ENCODE measurements at regions not wholly inside any gene's neighbourhood (a gene's known extent, or its start where the extent isn't known, plus 50 kb on each side); places are given as distances from the start of the nearest gene placed in this dataset.
A peak's percentile ranks its signal among the peaks of the same experiment; 100 is the strongest.

DNA sequence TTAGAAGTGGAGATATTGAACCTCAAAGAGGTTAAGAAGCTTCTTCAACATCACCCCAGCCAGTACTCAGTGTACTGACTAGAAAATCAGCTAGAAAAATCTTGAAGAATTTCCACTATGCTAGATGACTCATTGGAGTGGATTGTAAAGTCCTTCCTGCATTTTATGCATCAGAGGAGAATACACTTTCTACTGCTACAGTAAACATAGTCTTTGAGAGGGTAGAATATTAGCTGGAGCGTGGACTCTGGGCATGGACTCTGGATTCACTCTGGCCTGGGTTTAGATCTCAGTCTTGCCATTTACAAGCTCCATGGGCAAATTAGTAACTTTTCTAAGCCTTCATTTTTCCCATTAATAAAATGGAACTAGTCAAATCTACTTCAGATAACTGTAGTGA lies 215.9 kb downstream of the IRS1 start:
- no peaks in the 10 kb centered on the region for H3K36me3 ChIP-seq (ENCODE audit: low read depth)
- H3K9me2 ChIP-seq (ENCODE audit: insufficient read depth) = no peaks in the 10 kb centered on the region
- no peak overlapping the region; the same call in 1 of the 2 replicates for H3K4me3 ChIP-seq
- H4K20me1 ChIP-seq (ENCODE audit: insufficient read depth) = no peaks in the 10 kb centered on the region
- peak; percentile 85 for DNase-seq
- WGBS, 2 experiments (ENCODE audit: low coverage in 1 of 2, low lambda C conversion rate in 2 of 2, missing lambda C conversion rate in 2 of 2) = 17 to 21% methylated on average over 1 of the region's 1 CpG
- H3K4me1 ChIP-seq (ENCODE audit: insufficient read depth) = peaks cover 31% of the 10 kb centered on the region
- H3K9ac ChIP-seq = no peak overlapping the region
- peaks cover 15% of the 10 kb centered on the region; the same call in 1 of the 2 replicates for H3F3A ChIP-seq (ENCODE audit: insufficient read depth)
- TF ChIP-seq EZH2 (IDR thresholded peaks at IDR 0.05; ENCODE audit: insufficient read depth, poor library complexity, severe bottlenecking) = no peak
- TF ChIP-seq EZH2phosphoT487 (IDR thresholded peaks at IDR 0.05; ENCODE audit: insufficient read depth, low read depth) = no peak
- H3K4me2 ChIP-seq (ENCODE audit: unreplicated experiment) = peak overlapping the region; percentile 50
- H3K27me3 ChIP-seq (replicated peaks; ENCODE audit: insufficient read depth) = no peaks in the 10 kb centered on the region
- H3K9me3 ChIP-seq (ENCODE audit: low read depth) = no peaks in the 10 kb centered on the region
- in situ Hi-C loops (cut with MboI) = no loop called here
- H3K27ac ChIP-seq = peak overlapping the region; percentile 45
- no peaks in the 10 kb centered on the region for H3K79me2 ChIP-seq (ENCODE audit: insufficient read depth)
- peak overlapping the region; percentile 55 for H2AFZ ChIP-seq

DNA sequence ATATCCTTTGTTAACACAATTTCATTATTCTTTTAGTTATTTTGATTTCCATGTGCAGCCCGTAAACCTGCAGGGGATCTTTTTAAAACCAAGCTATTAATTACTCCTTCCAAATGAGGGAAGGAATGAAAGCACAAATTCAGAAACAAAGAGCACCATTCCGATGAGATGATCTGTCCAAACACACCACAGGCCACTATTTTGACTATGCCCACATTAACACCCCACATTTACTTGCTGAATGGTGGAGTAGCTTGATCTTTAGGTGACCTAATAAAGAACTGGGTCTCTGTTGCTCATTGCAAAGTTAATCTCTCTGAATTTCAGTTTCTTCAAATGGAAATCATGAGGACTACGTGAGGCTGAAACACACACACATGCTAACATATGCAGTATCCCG lies 218.0 kb downstream of the IRS1 start:
- no peaks in the 10 kb centered on the region for H3K9me3 ChIP-seq (ENCODE audit: low read depth)
- no peak overlapping the region for H3K27ac ChIP-seq
- WGBS, 2 experiments (ENCODE audit: low coverage in 1 of 2, low lambda C conversion rate in 2 of 2, missing lambda C conversion rate in 2 of 2) = 79 to 83% methylated on average over 4 of the region's 4 CpGs
- peaks cover 31% of the 10 kb centered on the region for H3K4me1 ChIP-seq (ENCODE audit: insufficient read depth)
- H3K27me3 ChIP-seq (replicated peaks; ENCODE audit: insufficient read depth) = no peaks in the 10 kb centered on the region
- H3K4me2 ChIP-seq (ENCODE audit: unreplicated experiment) = no peak overlapping the region
- no peak overlapping the region for H2AFZ ChIP-seq
- no peaks in the 10 kb centered on the region for H3K79me2 ChIP-seq (ENCODE audit: insufficient read depth)
- peaks cover 15% of the 10 kb centered on the region; the same call in 1 of the 2 replicates for H3F3A ChIP-seq (ENCODE audit: insufficient read depth)
- H3K4me3 ChIP-seq = no peak overlapping the region
- in situ Hi-C loops (cut with MboI) = no loop called here
- H3K9me2 ChIP-seq (ENCODE audit: insufficient read depth) = no peaks in the 10 kb centered on the region
- DNase-seq = peak; percentile 7
- TF ChIP-seq EZH2 (IDR thresholded peaks at IDR 0.05; ENCODE audit: insufficient read depth, poor library complexity, severe bottlenecking) (no peak), EZH2phosphoT487 (IDR thresholded peaks at IDR 0.05; ENCODE audit: insufficient read depth, low read depth) (no peak)
- H4K20me1 ChIP-seq (ENCODE audit: insufficient read depth) = no peaks in the 10 kb centered on the region
- H3K36me3 ChIP-seq (ENCODE audit: low read depth) = no peaks in the 10 kb centered on the region
- H3K9ac ChIP-seq = no peak overlapping the region

DNA sequence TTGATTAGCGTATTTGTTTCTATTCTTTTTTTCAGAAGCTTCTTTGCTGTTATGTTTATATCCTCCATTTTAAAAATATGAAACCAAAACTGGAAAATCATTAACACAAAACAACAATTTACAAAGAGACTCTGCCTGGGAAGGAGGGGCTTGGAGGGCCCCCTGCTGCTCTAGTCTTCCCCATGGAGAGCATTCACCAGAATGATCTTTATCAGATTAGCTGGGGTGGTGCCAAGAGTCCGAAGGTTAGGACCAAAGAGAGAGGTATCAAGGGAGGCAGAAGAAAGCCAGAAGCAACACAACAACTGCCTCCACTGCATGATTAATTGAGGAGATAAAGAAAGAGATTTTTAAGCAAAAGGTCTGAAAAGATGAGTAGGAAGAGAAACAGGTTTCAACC lies 218.6 kb downstream of the IRS1 start:
- in situ Hi-C loops (cut with MboI) = no loop called here
- Histone ChIP-seq H2AFZ (no peak overlapping the region), H3F3A (ENCODE audit: insufficient read depth) (peaks cover 15% of the 10 kb centered on the region; the same call in 1 of the 2 replicates), H3K9me3 (ENCODE audit: low read depth) (no peaks in the 10 kb centered on the region), H3K9me2 (ENCODE audit: insufficient read depth) (no peaks in the 10 kb centered on the region), H3K27ac (no peak overlapping the region), H3K4me1 (ENCODE audit: insufficient read depth) (peaks cover 31% of the 10 kb centered on the region), H3K36me3 (ENCODE audit: low read depth) (no peaks in the 10 kb centered on the region), H3K79me2 (ENCODE audit: insufficient read depth) (no peaks in the 10 kb centered on the region), H3K27me3 (replicated peaks; ENCODE audit: insufficient read depth) (no peaks in the 10 kb centered on the region), H3K4me3 (no peak overlapping the region), H3K4me2 (ENCODE audit: unreplicated experiment) (no peak overlapping the region), H4K20me1 (ENCODE audit: insufficient read depth) (no peaks in the 10 kb centered on the region), H3K9ac (no peak overlapping the region)
- no peak for DNase-seq
- 90 to 97% methylated on average over 2 of the region's 2 CpGs for WGBS, 2 experiments (ENCODE audit: low coverage in 1 of 2, low lambda C conversion rate in 2 of 2, missing lambda C conversion rate in 2 of 2)
- TF ChIP-seq EZH2 (IDR thresholded peaks at IDR 0.05; ENCODE audit: insufficient read depth, poor library complexity, severe bottlenecking) = no peak
- TF ChIP-seq EZH2phosphoT487 (IDR thresholded peaks at IDR 0.05; ENCODE audit: insufficient read depth, low read depth) = no peak

DNA sequence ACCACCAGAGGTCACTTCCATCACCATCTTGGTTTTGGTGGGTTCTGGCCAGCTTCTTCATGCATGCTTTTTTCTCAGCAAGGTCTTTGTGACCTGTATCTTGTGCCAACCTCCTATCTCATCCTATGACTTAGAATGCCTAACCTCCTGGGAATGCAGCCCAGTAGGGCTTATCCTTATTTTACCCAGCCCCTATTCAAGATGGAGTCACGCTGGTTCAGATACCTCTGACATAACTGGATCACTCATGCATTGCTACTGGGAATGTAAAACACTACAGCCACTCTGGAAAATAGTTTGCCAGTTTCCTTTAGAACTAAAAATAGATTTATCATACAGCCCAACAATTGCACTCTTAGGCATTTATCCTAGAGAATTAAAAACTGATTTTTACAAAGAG lies 219.2 kb downstream of the IRS1 start:
- H3K27ac ChIP-seq = no peak overlapping the region
- 84 to 90% methylated on average over 1 of the region's 1 CpG for WGBS, 2 experiments (ENCODE audit: low coverage in 1 of 2, low lambda C conversion rate in 2 of 2, missing lambda C conversion rate in 2 of 2)
- TF ChIP-seq EZH2 (IDR thresholded peaks at IDR 0.05; ENCODE audit: insufficient read depth, poor library complexity, severe bottlenecking) = no peak
- TF ChIP-seq EZH2phosphoT487 (IDR thresholded peaks at IDR 0.05; ENCODE audit: insufficient read depth, low read depth) = no peak
- H2AFZ ChIP-seq = no peak overlapping the region
- no peaks in the 10 kb centered on the region for H3K9me3 ChIP-seq (ENCODE audit: low read depth)
- H3K4me1 ChIP-seq (ENCODE audit: insufficient read depth) = peaks cover 31% of the 10 kb centered on the region
- no peak overlapping the region for H3K4me3 ChIP-seq
- H3K27me3 ChIP-seq (replicated peaks; ENCODE audit: insufficient read depth) = no peaks in the 10 kb centered on the region
- in situ Hi-C loops (cut with MboI) = no loop called here
- no peaks in the 10 kb centered on the region for H3K36me3 ChIP-seq (ENCODE audit: low read depth)
- H4K20me1 ChIP-seq (ENCODE audit: insufficient read depth) = no peaks in the 10 kb centered on the region
- H3K9me2 ChIP-seq (ENCODE audit: insufficient read depth) = no peaks in the 10 kb centered on the region
- no peak overlapping the region for H3K9ac ChIP-seq
- H3K79me2 ChIP-seq (ENCODE audit: insufficient read depth) = no peaks in the 10 kb centered on the region
- no peak overlapping the region for H3K4me2 ChIP-seq (ENCODE audit: unreplicated experiment)
- H3F3A ChIP-seq (ENCODE audit: insufficient read depth) = peaks cover 15% of the 10 kb centered on the region; the same call in 1 of the 2 replicates
- DNase-seq = peak; percentile 7

DNA sequence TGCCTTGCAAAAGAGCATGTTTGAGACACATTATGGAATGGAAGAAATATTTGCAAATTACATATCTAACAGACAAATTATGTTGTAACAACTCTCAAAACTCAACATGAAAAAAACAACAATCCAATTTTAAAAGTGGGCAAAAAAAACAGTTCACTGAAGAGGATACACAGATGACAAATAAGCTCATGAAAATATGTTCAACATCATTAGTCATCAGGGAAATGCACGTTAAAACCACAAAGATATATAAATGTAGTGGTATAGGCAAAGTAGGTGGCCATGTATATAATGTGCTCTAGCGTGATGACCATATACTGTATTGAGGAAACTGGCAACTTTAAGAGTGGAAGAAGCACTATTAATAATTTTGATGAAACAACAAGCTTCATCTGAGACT lies 220.1 kb downstream of the IRS1 start:
- H3K9me3 ChIP-seq (ENCODE audit: low read depth) = no peaks in the 10 kb centered on the region
- 50 to 51% methylated on average over 2 of the region's 2 CpGs for WGBS, 2 experiments (ENCODE audit: low coverage in 1 of 2, low lambda C conversion rate in 2 of 2, missing lambda C conversion rate in 2 of 2)
- no peaks in the 10 kb centered on the region for H3K27me3 ChIP-seq (replicated peaks; ENCODE audit: insufficient read depth)
- H3K9ac ChIP-seq = no peak overlapping the region
- H2AFZ ChIP-seq = no peak overlapping the region
- H3K36me3 ChIP-seq (ENCODE audit: low read depth) = no peaks in the 10 kb centered on the region
- in situ Hi-C loops (cut with MboI) = no loop called here
- no peak overlapping the region for H3K4me2 ChIP-seq (ENCODE audit: unreplicated experiment)
- no peaks in the 10 kb centered on the region for H3K9me2 ChIP-seq (ENCODE audit: insufficient read depth)
- no peak overlapping the region for H3K4me3 ChIP-seq
- DNase-seq = no peak
- H3K27ac ChIP-seq = no peak overlapping the region
- TF ChIP-seq EZH2phosphoT487 (IDR thresholded peaks at IDR 0.05; ENCODE audit: insufficient read depth, low read depth) = no peak
- no peak for TF ChIP-seq EZH2 (IDR thresholded peaks at IDR 0.05; ENCODE audit: insufficient read depth, poor library complexity, severe bottlenecking)
- peaks cover 15% of the 10 kb centered on the region; the same call in 1 of the 2 replicates for H3F3A ChIP-seq (ENCODE audit: insufficient read depth)
- no peaks in the 10 kb centered on the region for H4K20me1 ChIP-seq (ENCODE audit: insufficient read depth)
- H3K4me1 ChIP-seq (ENCODE audit: insufficient read depth) = peaks cover 29% of the 10 kb centered on the region
- no peaks in the 10 kb centered on the region for H3K79me2 ChIP-seq (ENCODE audit: insufficient read depth)

All from GM23248 (cell line).